Thyroid gland (tissue), 4 donors: ENCODE measurements at regions not wholly inside any gene's neighbourhood (a gene's known extent, or its start where the extent isn't known, plus 50 kb on each side); places are given as distances from the start of the nearest gene placed in this dataset.

Source experiments
- POLR2A ChIP-seq, 2 donors: fragments of 450-650 bp; IDR thresholded peaks; one replicate each; pipeline ENCODE4 v1.6.1; 2017; ENCODE audit warnings: antibody characterized with exemption in 2 of 2, mild to moderate bottlenecking in 2 of 2, moderate library complexity in 1 of 2
- TF ChIP-seq, protein P1 (sequence below), 6 experiments: fragments of 200-600 bp in 3 of 6; fragments of 450-650 bp in 3 of 6; sonication (generic) in 3 of 6; IDR thresholded peaks; one replicate each; pipeline ENCODE4 v1.5.1; 2016 to 2019; ENCODE audit warnings: antibody characterized with exemption in 6 of 6, mild to moderate bottlenecking in 2 of 6, inconsistent platforms in 1 of 6, moderate library complexity in 1 of 6

- TF ChIP-seq, protein P1, sequence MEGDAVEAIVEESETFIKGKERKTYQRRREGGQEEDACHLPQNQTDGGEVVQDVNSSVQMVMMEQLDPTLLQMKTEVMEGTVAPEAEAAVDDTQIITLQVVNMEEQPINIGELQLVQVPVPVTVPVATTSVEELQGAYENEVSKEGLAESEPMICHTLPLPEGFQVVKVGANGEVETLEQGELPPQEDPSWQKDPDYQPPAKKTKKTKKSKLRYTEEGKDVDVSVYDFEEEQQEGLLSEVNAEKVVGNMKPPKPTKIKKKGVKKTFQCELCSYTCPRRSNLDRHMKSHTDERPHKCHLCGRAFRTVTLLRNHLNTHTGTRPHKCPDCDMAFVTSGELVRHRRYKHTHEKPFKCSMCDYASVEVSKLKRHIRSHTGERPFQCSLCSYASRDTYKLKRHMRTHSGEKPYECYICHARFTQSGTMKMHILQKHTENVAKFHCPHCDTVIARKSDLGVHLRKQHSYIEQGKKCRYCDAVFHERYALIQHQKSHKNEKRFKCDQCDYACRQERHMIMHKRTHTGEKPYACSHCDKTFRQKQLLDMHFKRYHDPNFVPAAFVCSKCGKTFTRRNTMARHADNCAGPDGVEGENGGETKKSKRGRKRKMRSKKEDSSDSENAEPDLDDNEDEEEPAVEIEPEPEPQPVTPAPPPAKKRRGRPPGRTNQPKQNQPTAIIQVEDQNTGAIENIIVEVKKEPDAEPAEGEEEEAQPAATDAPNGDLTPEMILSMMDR (IDR thresholded peaks at IDR 0.05): no peak
- TF ChIP-seq POLR2A (IDR thresholded peaks at IDR 0.05): no peak
Observed at GRCh38 chr4:125444166-125444565, 129.4 kb downstream of the FAT4 start.
